ENCODE measurements at regions not wholly inside any gene's neighbourhood (a gene's known extent, or its start where the extent isn't known, plus 50 kb on each side); places are given as distances from the start of the nearest gene placed in this dataset.

- no peak for FAIRE-seq
Measured at GRCh38 chr16:49022351-49022963, 259.2 kb downstream of the CBLN1 start.

GRCh38 chr16:49021136-49021535 is 260.5 kb downstream of the CBLN1 start:
- no peak for FAIRE-seq

GRCh38 chr16:49020436-49020835 is 261.2 kb downstream of the CBLN1 start:
- FAIRE-seq = no peak

- FAIRE-seq = no peak
Measured at GRCh38 chr16:49019831-49020230, 261.8 kb downstream of the CBLN1 start.

GRCh38 chr16:49019081-49019633 is 262.5 kb downstream of the CBLN1 start:
- FAIRE-seq = no peak

- FAIRE-seq = no peak
Measured at GRCh38 chr16:49018259-49018931, 263.2 kb downstream of the CBLN1 start.

- no peak for FAIRE-seq
Measured at GRCh38 chr16:49017501-49017900, 264.1 kb downstream of the CBLN1 start.

GRCh38 chr16:49016461-49016860 is 265.2 kb downstream of the CBLN1 start:
- no peak for FAIRE-seq

- FAIRE-seq = no peak
Measured at GRCh38 chr16:49015225-49015592, 266.4 kb downstream of the CBLN1 start.

- FAIRE-seq = no peak
Measured at GRCh38 chr16:49014277-49015224, 267.1 kb downstream of the CBLN1 start.

- FAIRE-seq = no peak
Measured at GRCh38 chr16:49013727-49014080, 267.9 kb downstream of the CBLN1 start.

GRCh38 chr16:49012961-49013726 is 268.5 kb downstream of the CBLN1 start:
- no peak for FAIRE-seq

GRCh38 chr16:49011901-49012300 is 269.7 kb downstream of the CBLN1 start:
- no peak for FAIRE-seq

GRCh38 chr16:49010879-49011278 is 270.8 kb downstream of the CBLN1 start:
- no peak for FAIRE-seq

GRCh38 chr16:49010396-49010795 is 271.2 kb downstream of the CBLN1 start:
- FAIRE-seq = no peak

- no peak for FAIRE-seq
Measured at GRCh38 chr16:49009204-49009603, 272.4 kb downstream of the CBLN1 start.

- no peak for FAIRE-seq
Measured at GRCh38 chr16:49003992-49004391, 277.6 kb downstream of the CBLN1 start.

GRCh38 chr16:49003022-49003421 is 278.6 kb downstream of the CBLN1 start:
- no peak for FAIRE-seq

GRCh38 chr16:49000594-49000993 is 281.0 kb downstream of the CBLN1 start:
- no peak for FAIRE-seq

GRCh38 chr16:48999508-48999907 is 282.1 kb downstream of the CBLN1 start:
- FAIRE-seq = no peak

GRCh38 chr16:48999044-48999443 is 282.6 kb downstream of the CBLN1 start:
- FAIRE-seq = no peak

- no peak for FAIRE-seq
Measured at GRCh38 chr16:48997946-48998345, 283.7 kb downstream of the CBLN1 start.
